Stimulated activated effector memory CD8-positive, alpha-beta T cell treated with anti-CD3 and anti-CD28 coated beads, Interleukin-12 subunit alpha, Interleukin-12 subunit beta, amount 100 ng/mL, for 72 hours (primary cell): ENCODE measurements at regions not wholly inside any gene's neighbourhood (a gene's known extent, or its start where the extent isn't known, plus 50 kb on each side); places are given as distances from the start of the nearest gene placed in this dataset.

Experiments used
- ATAC-seq: fragments of 150-1000 bp; cut with Tn5 transposase; 2 replicates; pipeline ENCODE4 v1.10.0; 2021
- DNase-seq, 2 donors: peaks; one replicate each; pipeline ENCODE4 v3.0.0; 2021 to 2022; ENCODE audit warnings: low spot score in 2 of 2
- H3K27ac Mint-ChIP-seq: one replicate; pipeline ENCODE4 v1.8.0; 2022; ENCODE audit warnings: mild to moderate bottlenecking, mixed read lengths
- H3K36me3 Mint-ChIP-seq: one replicate; pipeline ENCODE4 v1.8.0; 2022; ENCODE audit warnings: mild to moderate bottlenecking, mixed read lengths
- H3K4me1 Mint-ChIP-seq: one replicate; pipeline ENCODE4 v1.8.0; 2022; ENCODE audit warnings: mixed read lengths
- H3K4me3 Mint-ChIP-seq: one replicate; pipeline ENCODE4 v1.8.0; 2022; ENCODE audit warnings: mild to moderate bottlenecking, mixed read lengths
- H3K9me3 Mint-ChIP-seq: one replicate; pipeline ENCODE4 v1.8.0; 2022; ENCODE audit warnings: mixed read lengths

GRCh38 chr18:73777356-73778031, 370.1 kb downstream of the FBXO15 start:
- no peak overlapping the region for H3K27ac Mint-ChIP-seq
- peaks cover 3% of the 10 kb centered on the region for H3K9me3 Mint-ChIP-seq
- H3K4me1 Mint-ChIP-seq = no peaks in the 10 kb centered on the region
- H3K36me3 Mint-ChIP-seq = no peaks in the 10 kb centered on the region
- no peak for DNase-seq
- no peak overlapping the region for H3K4me3 Mint-ChIP-seq
- no peak for ATAC-seq

- Mint-ChIP-seq H3K27ac (no peak overlapping the region), H3K9me3 (peaks cover 3% of the 10 kb centered on the region), H3K4me3 (no peak overlapping the region)
Measured at GRCh38 chr18:73774811-73775509, 372.7 kb downstream of the FBXO15 start.

DNA sequence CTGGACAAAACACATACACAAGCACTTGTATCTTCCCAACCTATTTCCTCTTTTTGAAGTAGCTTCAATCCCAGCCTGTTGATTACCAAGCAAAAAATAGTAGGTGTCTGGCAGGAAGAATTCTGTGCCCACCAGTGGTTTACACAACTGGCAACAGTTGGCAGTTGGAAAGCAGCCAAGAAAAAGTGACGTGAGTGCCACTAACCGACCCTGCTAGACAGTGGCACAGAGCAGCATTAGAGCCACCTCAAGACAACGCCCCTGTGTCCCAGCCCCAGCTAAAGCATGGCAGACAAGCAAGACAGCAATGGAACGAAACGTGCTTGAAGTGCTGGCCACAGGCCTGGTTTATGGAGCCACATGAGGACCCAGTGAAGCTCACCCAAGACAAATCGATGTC, 379.6 kb downstream of the FBXO15 start:
- H3K36me3 Mint-ChIP-seq = no peaks in the 10 kb centered on the region
- no peaks in the 10 kb centered on the region for H3K4me1 Mint-ChIP-seq
- no peak overlapping the region for H3K27ac Mint-ChIP-seq
- no peak overlapping the region for H3K4me3 Mint-ChIP-seq
- ATAC-seq (no peak), DNase-seq (no peak)
- H3K9me3 Mint-ChIP-seq = peaks cover 5% of the 10 kb centered on the region

More at GRCh38 chr18:73774811-73775509, 372.7 kb downstream of the FBXO15 start:
- DNase-seq (no peak), ATAC-seq (no peak)
- H3K36me3 Mint-ChIP-seq = no peaks in the 10 kb centered on the region
- H3K4me1 Mint-ChIP-seq = no peaks in the 10 kb centered on the region

DNA sequence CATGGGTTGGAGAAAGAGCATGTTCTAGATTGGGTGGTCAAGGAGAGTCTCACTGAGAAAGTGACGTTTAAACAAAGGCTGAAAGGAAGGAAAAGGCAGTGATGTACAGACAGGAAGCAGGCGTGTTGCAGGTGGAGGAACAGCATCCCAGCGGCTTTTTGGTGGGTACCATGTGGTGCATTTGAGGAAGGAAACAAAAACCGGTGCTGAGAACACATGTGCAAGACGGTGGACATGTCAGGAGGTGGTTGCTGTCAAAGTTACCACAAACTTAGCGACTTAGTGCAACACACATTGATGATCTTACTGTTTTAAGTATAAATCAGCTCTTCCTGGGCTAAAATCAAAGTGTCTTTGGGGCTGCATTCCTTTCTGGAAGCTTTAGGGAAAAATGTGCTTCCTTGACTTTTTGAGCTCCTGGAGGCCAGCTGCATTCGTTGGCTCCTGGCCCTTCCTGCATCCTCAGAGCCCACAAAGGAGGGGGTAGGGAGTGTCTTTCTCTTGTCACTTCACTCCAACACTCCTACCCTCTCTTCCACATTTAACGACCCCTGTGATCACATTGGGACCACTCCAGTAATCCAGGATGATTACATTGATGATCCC, 380.6 kb downstream of the FBXO15 start:
- Mint-ChIP-seq H3K36me3 (no peaks in the 10 kb centered on the region), H3K4me3 (no peak overlapping the region), H3K4me1 (no peaks in the 10 kb centered on the region), H3K9me3 (peaks cover 5% of the 10 kb centered on the region), H3K27ac (no peak overlapping the region)
- ATAC-seq (no peak), DNase-seq (no peak)

GRCh38 chr18:73758446-73758845, 389.2 kb downstream of the FBXO15 start:
- Mint-ChIP-seq H3K4me1 (no peaks in the 10 kb centered on the region), H3K9me3 (peaks cover 11% of the 10 kb centered on the region), H3K36me3 (no peaks in the 10 kb centered on the region), H3K4me3 (no peak overlapping the region), H3K27ac (no peak overlapping the region)
- DNase-seq = no peak
- no peak for ATAC-seq

DNA sequence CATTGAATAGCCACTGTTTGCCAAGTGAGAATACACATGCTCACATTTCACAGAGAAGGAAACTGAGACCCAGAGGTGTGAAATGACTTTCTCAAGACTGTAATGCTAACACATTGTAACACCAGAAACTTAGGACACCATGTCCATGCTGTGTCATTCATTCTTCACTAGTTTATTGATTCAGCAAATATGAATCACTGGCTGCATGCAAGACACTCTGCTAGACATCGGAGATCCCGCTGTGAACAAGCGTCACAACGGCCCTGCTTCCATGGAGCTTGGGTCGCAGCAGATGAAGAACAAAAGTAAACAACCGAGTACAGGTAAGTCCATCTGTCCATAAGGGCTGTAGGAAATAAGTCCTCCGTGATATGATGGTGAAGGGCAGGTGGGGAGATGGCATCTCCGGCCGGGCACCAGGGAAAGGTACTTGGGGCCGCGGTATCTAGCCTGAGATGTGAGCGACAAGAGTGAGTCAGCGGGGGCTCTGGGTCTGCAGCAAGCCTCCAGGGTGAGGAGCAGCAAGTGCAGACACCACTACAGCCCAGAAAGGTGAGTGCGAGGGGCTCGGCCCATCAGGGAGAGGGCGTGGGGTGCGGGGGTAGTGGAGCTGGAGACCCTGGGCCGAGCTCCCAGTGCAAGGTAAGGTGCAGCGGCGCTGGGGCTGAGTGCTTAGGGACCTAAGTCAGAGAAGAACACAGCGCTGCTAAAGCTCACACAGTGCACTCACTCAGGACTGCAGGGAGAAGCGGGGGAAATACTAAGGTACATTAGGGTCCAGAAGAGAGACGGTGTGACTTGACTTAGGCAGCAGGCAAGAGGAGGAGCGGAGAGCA, 391.2 kb downstream of the FBXO15 start:
- Mint-ChIP-seq H3K4me3 (no peak overlapping the region), H3K9me3 (peaks cover 6% of the 10 kb centered on the region), H3K4me1 (no peaks in the 10 kb centered on the region), H3K27ac (no peak overlapping the region), H3K36me3 (no peaks in the 10 kb centered on the region)
- DNase-seq = no peak
- peak; percentile 14 for ATAC-seq

- H3K36me3 Mint-ChIP-seq = no peaks in the 10 kb centered on the region
- no peak overlapping the region for H3K27ac Mint-ChIP-seq
- ATAC-seq (no peak), DNase-seq (no peak)
- peaks cover 6% of the 10 kb centered on the region for H3K9me3 Mint-ChIP-seq
- no peaks in the 10 kb centered on the region for H3K4me1 Mint-ChIP-seq
- no peak overlapping the region for H3K4me3 Mint-ChIP-seq
Measured at GRCh38 chr18:73752965-73753364, 394.7 kb downstream of the FBXO15 start.

DNA sequence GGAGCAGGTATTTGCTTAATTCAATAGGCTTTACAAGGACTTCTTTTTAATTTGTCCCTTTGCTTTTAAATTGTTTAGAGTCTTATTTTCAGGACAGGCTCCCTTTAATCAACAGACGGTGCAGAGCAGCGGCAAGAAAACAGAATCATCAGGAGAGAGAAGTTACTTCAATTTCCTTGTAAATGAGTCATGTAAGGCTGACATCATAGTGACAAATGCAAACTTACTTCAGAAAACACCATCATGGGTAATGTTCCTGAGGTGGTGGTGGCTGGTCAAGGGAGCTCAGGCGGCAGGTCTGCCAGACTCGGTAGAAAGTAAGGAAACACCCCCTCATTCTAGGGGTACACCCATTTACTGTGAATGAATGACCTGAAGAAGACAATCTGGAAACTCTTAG, 395.1 kb downstream of the FBXO15 start:
- Mint-ChIP-seq H3K4me3 (no peak overlapping the region), H3K36me3 (no peaks in the 10 kb centered on the region), H3K9me3 (peaks cover 6% of the 10 kb centered on the region), H3K4me1 (no peaks in the 10 kb centered on the region), H3K27ac (no peak overlapping the region)
- ATAC-seq (no peak), DNase-seq (no peak)

- no peaks in the 10 kb centered on the region for H3K4me1 Mint-ChIP-seq
- ATAC-seq (no peak), DNase-seq (no peak)
- no peak overlapping the region for H3K4me3 Mint-ChIP-seq
- no peaks in the 10 kb centered on the region for H3K9me3 Mint-ChIP-seq
- no peaks in the 10 kb centered on the region for H3K36me3 Mint-ChIP-seq
- H3K27ac Mint-ChIP-seq = no peak overlapping the region
Measured at GRCh38 chr18:73750052-73750451, 397.6 kb downstream of the FBXO15 start.

GRCh38 chr18:73749304-73749703, 398.3 kb downstream of the FBXO15 start:
- H3K4me3 Mint-ChIP-seq = no peak overlapping the region
- H3K9me3 Mint-ChIP-seq = no peaks in the 10 kb centered on the region
- no peaks in the 10 kb centered on the region for H3K36me3 Mint-ChIP-seq
- H3K27ac Mint-ChIP-seq = no peak overlapping the region
- no peaks in the 10 kb centered on the region for H3K4me1 Mint-ChIP-seq
- ATAC-seq = no peak
- DNase-seq = no peak

- DNase-seq (no peak), ATAC-seq (no peak)
- Mint-ChIP-seq H3K36me3 (no peaks in the 10 kb centered on the region), H3K4me1 (no peaks in the 10 kb centered on the region), H3K27ac (no peak overlapping the region), H3K9me3 (peaks cover 2% of the 10 kb centered on the region), H3K4me3 (no peak overlapping the region)
Measured at GRCh38 chr18:73748731-73749130, 398.9 kb downstream of the FBXO15 start.

GRCh38 chr18:73746101-73746500, 401.5 kb downstream of the FBXO15 start:
- ATAC-seq = no peak
- H3K4me3 Mint-ChIP-seq = no peak overlapping the region
- H3K27ac Mint-ChIP-seq = no peak overlapping the region
- H3K4me1 Mint-ChIP-seq = no peaks in the 10 kb centered on the region
- H3K36me3 Mint-ChIP-seq = no peaks in the 10 kb centered on the region
- peaks cover 5% of the 10 kb centered on the region for H3K9me3 Mint-ChIP-seq
- no peak for DNase-seq

DNA sequence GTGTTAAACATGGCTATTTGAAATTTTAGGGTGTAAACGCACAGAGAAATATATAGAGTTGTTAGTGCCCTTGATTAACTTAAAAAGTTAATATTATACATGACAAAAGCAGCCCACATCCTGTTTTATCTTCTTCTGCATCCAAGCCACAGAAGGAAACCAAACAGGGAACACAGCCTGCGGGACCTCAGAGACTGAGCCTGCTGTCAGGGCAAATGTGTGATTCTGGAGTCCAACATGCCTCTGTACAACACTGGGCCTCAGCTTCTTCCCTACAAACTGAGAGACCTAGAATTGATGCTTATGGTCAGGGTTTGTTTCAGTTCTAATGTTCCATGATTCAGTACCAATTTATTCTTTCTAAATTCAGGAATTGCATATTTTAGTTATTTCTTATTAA, 404.7 kb downstream of the FBXO15 start:
- DNase-seq (no peak), ATAC-seq (no peak)
- H3K36me3 Mint-ChIP-seq = no peaks in the 10 kb centered on the region
- no peaks in the 10 kb centered on the region for H3K4me1 Mint-ChIP-seq
- no peak overlapping the region for H3K4me3 Mint-ChIP-seq
- no peak overlapping the region for H3K27ac Mint-ChIP-seq
- H3K9me3 Mint-ChIP-seq = peaks cover 7% of the 10 kb centered on the region

DNA sequence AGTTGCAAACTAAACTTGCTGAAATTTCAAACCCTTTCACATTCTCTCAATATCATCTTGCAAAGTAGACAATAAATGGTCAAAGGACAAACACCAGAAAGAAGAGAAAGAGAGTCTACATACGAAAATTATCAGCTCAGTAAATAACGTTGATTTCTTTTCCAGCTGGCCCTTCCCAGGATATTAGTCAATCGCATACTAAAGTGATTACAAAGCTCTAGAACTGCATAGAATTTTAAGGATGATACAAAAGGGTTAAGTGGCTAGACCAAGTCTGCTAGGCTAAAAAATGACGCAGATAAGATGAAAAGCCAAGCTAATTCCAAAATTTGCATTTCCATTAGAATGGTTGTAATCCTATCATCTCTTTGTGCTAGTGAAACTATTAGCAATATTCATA, 405.7 kb downstream of the FBXO15 start:
- Mint-ChIP-seq H3K4me3 (no peak overlapping the region), H3K27ac (no peak overlapping the region), H3K9me3 (peaks cover 7% of the 10 kb centered on the region), H3K4me1 (no peaks in the 10 kb centered on the region), H3K36me3 (no peaks in the 10 kb centered on the region)
- ATAC-seq = no peak
- DNase-seq = no peak

DNA sequence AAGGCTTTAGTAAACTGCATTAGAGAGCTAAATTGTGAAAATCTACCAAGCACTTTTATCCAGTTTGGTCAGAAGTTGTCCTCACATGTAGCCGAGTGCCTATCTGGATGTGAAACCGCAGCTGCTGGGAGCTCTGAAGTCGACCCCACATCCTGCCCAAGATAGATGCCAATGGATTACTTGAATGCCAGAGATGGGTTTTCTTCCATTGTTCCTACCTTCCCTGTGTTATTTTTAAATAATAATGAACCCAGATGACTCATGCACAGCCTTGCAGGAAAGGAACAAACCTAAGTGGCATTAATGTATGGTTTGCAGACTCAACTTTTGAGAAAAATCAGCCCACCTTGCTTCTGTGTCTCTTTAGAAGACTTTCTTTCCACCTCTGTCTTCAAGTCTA, 408.5 kb downstream of the FBXO15 start:
- Mint-ChIP-seq H3K9me3 (peaks cover 15% of the 10 kb centered on the region), H3K36me3 (no peaks in the 10 kb centered on the region), H3K27ac (no peak overlapping the region), H3K4me3 (no peak overlapping the region), H3K4me1 (no peaks in the 10 kb centered on the region)
- DNase-seq (no peak), ATAC-seq (no peak)
